ENCODE measurements at regions not wholly inside any gene's neighbourhood (a gene's known extent, or its start where the extent isn't known, plus 50 kb on each side); places are given as distances from the start of the nearest gene placed in this dataset.

GRCh38 chr18:52216109-52216508 lies 123.9 kb upstream of the DCC start:
- TF ChIP-seq TAF1 (IDR thresholded peaks at IDR 0.05; ENCODE audit: borderline replicate concordance, insufficient read depth, low read length) = no peak
- no peak for TF ChIP-seq FOXP2 (optimal IDR thresholded peaks at IDR 0.05; ENCODE audit: borderline replicate concordance, extremely low read depth, extremely low read length, insufficient read depth)
- no peak for TF ChIP-seq REST (IDR thresholded peaks at IDR 0.05; ENCODE audit: insufficient read depth in 1 of 2, low read depth in 2 of 2, low read length in 2 of 2)
- no peak for TF ChIP-seq POLR2AphosphoS5 (IDR thresholded peaks at IDR 0.05; ENCODE audit: low read depth, low read length)
- TF ChIP-seq SIN3A (IDR thresholded peaks at IDR 0.05; ENCODE audit: borderline replicate concordance, insufficient read depth, low read length) = no peak

GRCh38 chr18:52216666-52217065 lies 123.3 kb upstream of the DCC start:
- TF ChIP-seq SIN3A (IDR thresholded peaks at IDR 0.05; ENCODE audit: borderline replicate concordance, insufficient read depth, low read length) (no peak), REST (IDR thresholded peaks at IDR 0.05; ENCODE audit: insufficient read depth in 1 of 2, low read depth in 2 of 2, low read length in 2 of 2) (no peak), FOXP2 (optimal IDR thresholded peaks at IDR 0.05; ENCODE audit: borderline replicate concordance, extremely low read depth, extremely low read length, insufficient read depth) (no peak), POLR2AphosphoS5 (IDR thresholded peaks at IDR 0.05; ENCODE audit: low read depth, low read length) (no peak), TAF1 (IDR thresholded peaks at IDR 0.05; ENCODE audit: borderline replicate concordance, insufficient read depth, low read length) (no peak)

DNA sequence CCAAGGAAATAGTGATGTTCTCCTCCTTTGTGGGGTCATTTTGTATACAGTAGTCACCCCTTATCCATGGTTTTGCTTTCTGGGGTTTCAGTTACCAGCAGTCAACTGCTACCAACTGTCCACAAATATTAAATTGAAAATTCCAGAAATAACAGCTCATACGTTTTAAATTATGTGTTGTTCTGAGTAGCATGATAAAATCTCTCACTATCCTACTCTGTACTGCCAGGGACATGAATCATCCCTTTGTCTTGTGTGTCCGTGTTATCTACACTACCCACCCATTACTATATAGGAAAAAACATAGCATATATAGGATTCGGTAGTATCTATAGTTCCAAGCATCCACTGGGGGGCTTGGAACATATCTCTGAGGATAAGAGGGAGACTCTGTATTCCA lies 120.9 kb upstream of the DCC start:
- no peak for TF ChIP-seq REST (IDR thresholded peaks at IDR 0.05; ENCODE audit: insufficient read depth in 1 of 2, low read depth in 2 of 2, low read length in 2 of 2)
- no peak for TF ChIP-seq POLR2AphosphoS5 (IDR thresholded peaks at IDR 0.05; ENCODE audit: low read depth, low read length)
- TF ChIP-seq TAF1 (IDR thresholded peaks at IDR 0.05; ENCODE audit: borderline replicate concordance, insufficient read depth, low read length) = no peak
- TF ChIP-seq FOXP2 (optimal IDR thresholded peaks at IDR 0.05; ENCODE audit: borderline replicate concordance, extremely low read depth, extremely low read length, insufficient read depth) = no peak
- no peak for TF ChIP-seq SIN3A (IDR thresholded peaks at IDR 0.05; ENCODE audit: borderline replicate concordance, insufficient read depth, low read length)

DNA sequence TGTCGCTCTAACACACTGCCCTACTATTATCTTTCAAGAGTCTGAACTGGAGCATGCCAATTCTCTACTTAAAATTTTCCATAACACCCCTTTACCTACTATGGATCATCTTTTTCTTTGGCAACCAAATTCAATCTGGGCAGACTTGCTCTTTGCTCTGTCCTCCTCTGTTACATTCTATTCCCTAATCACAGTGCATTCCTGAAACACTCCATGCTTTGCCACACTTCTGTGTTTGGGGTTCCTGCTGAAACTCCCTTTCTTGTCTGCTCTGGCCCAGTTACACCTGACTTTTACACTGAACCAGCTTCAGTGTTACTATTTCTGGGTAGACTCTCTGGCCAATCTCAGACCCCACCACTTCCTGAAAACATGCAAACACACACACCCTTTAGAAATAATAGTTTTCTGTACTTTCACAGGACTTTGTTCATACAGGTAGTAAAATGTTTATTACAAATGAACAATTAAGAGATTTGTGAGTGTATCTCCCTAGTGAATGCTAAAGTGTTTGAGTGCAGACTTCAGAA lies 119.9 kb upstream of the DCC start:
- TF ChIP-seq FOXP2 (optimal IDR thresholded peaks at IDR 0.05; ENCODE audit: borderline replicate concordance, extremely low read depth, extremely low read length, insufficient read depth) = no peak
- no peak for TF ChIP-seq SIN3A (IDR thresholded peaks at IDR 0.05; ENCODE audit: borderline replicate concordance, insufficient read depth, low read length)
- no peak for TF ChIP-seq TAF1 (IDR thresholded peaks at IDR 0.05; ENCODE audit: borderline replicate concordance, insufficient read depth, low read length)
- TF ChIP-seq POLR2AphosphoS5 (IDR thresholded peaks at IDR 0.05; ENCODE audit: low read depth, low read length) = no peak
- no peak for TF ChIP-seq REST (IDR thresholded peaks at IDR 0.05; ENCODE audit: insufficient read depth in 1 of 2, low read depth in 2 of 2, low read length in 2 of 2)

DNA sequence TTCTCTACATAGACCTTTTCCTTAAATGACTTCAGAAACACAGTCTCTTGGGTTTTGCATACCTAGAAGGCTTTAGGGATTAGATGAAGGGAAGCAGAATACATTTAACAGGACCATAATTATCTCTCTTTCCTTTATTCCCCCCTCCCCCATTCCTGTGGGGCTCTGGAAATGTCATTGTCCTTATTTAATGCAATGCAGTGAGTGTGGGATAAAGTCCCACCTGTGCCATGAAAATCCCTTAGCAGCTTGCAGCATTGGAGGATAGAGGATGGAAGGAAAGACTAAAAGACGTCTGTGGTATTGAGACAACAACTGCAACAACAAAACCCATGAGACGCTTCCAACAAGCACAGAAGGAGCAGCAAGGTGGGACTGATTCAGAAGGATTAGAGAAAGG lies 117.8 kb upstream of the DCC start:
- TF ChIP-seq REST (IDR thresholded peaks at IDR 0.05; ENCODE audit: insufficient read depth in 1 of 2, low read depth in 2 of 2, low read length in 2 of 2) = no peak

Measured in PFSK-1 (cell line).